HCT116 (cell line): ENCODE measurements at regions not wholly inside any gene's neighbourhood (a gene's known extent, or its start where the extent isn't known, plus 50 kb on each side); places are given as distances from the start of the nearest gene placed in this dataset.

Experiments used
- ATAC-seq: fragments of 200-7000 bp; cut with Tn5 transposase; 2 replicates; pipeline ENCODE4 v1.9.1; 2020; ENCODE audit warnings: mild to moderate bottlenecking, moderate library complexity
- BruUV-seq: library from RNA; stranded (reverse); fragments of 400-500 nt; replicated peaks from 2 replicates; lab custom pipeline; 2021; lab: Mats Ljungman, UMichigan
- CTCF ChIA-PET: fragments of 300-600 bp; sonication (Branson Sonifier 250); formaldehyde crosslinking; loops from one replicate; lab custom pipeline; 2021; ENCODE audit warnings: antibody characterized with exemption; lab: Charles Lee
- POLR2A ChIA-PET: fragments of 300-600, 350-600 bp; sonication (Branson Sonifier 250); formaldehyde crosslinking; loops from one replicate; lab custom pipeline; 2021; ENCODE audit warnings: antibody characterized with exemption; lab: Charles Lee
- RAD21 ChIA-PET, 2 experiments: fragments of 300-600 bp; sonication (Branson Sonifier 250); formaldehyde crosslinking; loops; one replicate each; lab custom pipeline; 2023; ENCODE audit warnings: low total read pairs in 2 of 2; ENCODE audit not compliant: uncharacterized antibody in 2 of 2, unreplicated experiment in 2 of 2, low non-redundant PET in 1 of 2; lab: Charles Lee
- DNase-seq: peaks from one replicate; pipeline ENCODE4 v3.0.0-alpha.2; 2010; ENCODE audit warnings: low read depth, low spot score
- H2AFZ ChIP-seq: fragments of 200-600 bp; shearing (Covaris generic), sonication (generic); 2 replicates; pipeline ENCODE4 v1.6.1; 2017; ENCODE audit warnings: low read depth, mixed run types, mixed read lengths, antibody characterized with exemption, low read length; ENCODE audit not compliant: poor library complexity, severe bottlenecking
- H3K27ac ChIP-seq: 2 replicates; pipeline ENCODE4 v1.5.1; 2012; ENCODE audit warnings: low read depth, low read length
- H3K27me3 ChIP-seq: fragments of 200-600 bp; sonication (generic); 2 replicates; pipeline ENCODE4 v1.6.1; 2016; ENCODE audit warnings: mixed run types, low read length, mixed read lengths; ENCODE audit not compliant: insufficient read depth
- H3K36me3 ChIP-seq, 2 experiments: fragments of 200-500 bp in 1 of 2; fragments of 200-600 bp in 1 of 2; sonication (Bioruptor generic) in 1 of 2; sonication (generic) in 1 of 2; 2 replicates each; pipeline versions ENCODE4 v1.5.1 to v1.6.1; 2014 to 2016; ENCODE audit warnings: low read length in 2 of 2, inconsistent platforms in 1 of 2, mixed read lengths in 1 of 2, mixed run types in 1 of 2; ENCODE audit not compliant: insufficient read depth in 2 of 2, control insufficient read depth in 1 of 2
- H3K4me1 ChIP-seq, 2 experiments: fragments of 200-600 bp in 1 of 2; sonication (generic) in 1 of 2; 2 replicates each; pipeline versions ENCODE4 v1.5.1 to v1.6.1; 2012 to 2017; ENCODE audit warnings: low read length in 2 of 2, inconsistent platforms in 1 of 2, mild to moderate bottlenecking in 1 of 2, mixed read lengths in 1 of 2, mixed run types in 1 of 2, moderate library complexity in 1 of 2; ENCODE audit not compliant: insufficient read depth in 2 of 2, control insufficient read depth in 1 of 2
- H3K4me2 ChIP-seq: fragments of 200-600 bp; sonication (generic); 2 replicates; pipeline ENCODE4 v1.6.1; 2017; ENCODE audit warnings: mixed run types, low read length, mixed read lengths
- H3K4me3 ChIP-seq, 2 experiments: fragments of 200-600 bp in 1 of 2; sonication (generic) in 1 of 2; replicated peaks in 1 of 2; 2 replicates each; pipeline ENCODE4 v1.5.1; 2011 to 2016; ENCODE audit warnings: low read length in 2 of 2, control low read depth in 1 of 2, low read depth in 1 of 2, mild to moderate bottlenecking in 1 of 2, mixed read lengths in 1 of 2, mixed run types in 1 of 2
- H3K79me2 ChIP-seq: fragments of 200-600 bp; sonication (generic); 2 replicates; pipeline ENCODE4 v1.6.1; 2017; ENCODE audit warnings: mild to moderate bottlenecking, mixed run types, low read length, moderate library complexity, mixed read lengths; ENCODE audit not compliant: insufficient read depth
- H3K9ac ChIP-seq: fragments of 200-600 bp; sonication (generic); 2 replicates; pipeline ENCODE4 v1.6.1; 2016; ENCODE audit warnings: low read length, mixed read lengths
- H3K9me2 ChIP-seq: fragments of 200-600 bp; sonication (generic), shearing (Covaris generic); 2 replicates; pipeline ENCODE4 v1.6.1; 2017; ENCODE audit warnings: mixed run types, mild to moderate bottlenecking, moderate library complexity; ENCODE audit not compliant: insufficient read depth
- H3K9me3 ChIP-seq, 2 experiments: fragments of 200-500 bp in 1 of 2; fragments of 200-600 bp in 1 of 2; sonication (Bioruptor generic) in 1 of 2; sonication (generic) in 1 of 2; 2 replicates each; pipeline ENCODE4 v1.6.1; 2014 to 2017; ENCODE audit warnings: low read length in 2 of 2, mixed read lengths in 2 of 2, inconsistent platforms in 1 of 2, low read depth in 1 of 2, mild to moderate bottlenecking in 1 of 2, mixed run types in 1 of 2, moderate library complexity in 1 of 2; ENCODE audit not compliant: control insufficient read depth in 1 of 2, insufficient read depth in 1 of 2
- H4K20me1 ChIP-seq: fragments of 200-600 bp; sonication (generic), shearing (Covaris generic); 2 replicates; pipeline ENCODE4 v1.6.1; 2017; ENCODE audit warnings: mixed run types, mild to moderate bottlenecking, moderate library complexity; ENCODE audit not compliant: insufficient read depth
- ATF3 ChIP-seq: IDR thresholded peaks from 2 replicates; pipeline ENCODE4 v1.6.1; 2012
- CBX3 ChIP-seq: IDR thresholded peaks from 2 replicates; pipeline ENCODE4 v1.6.1; 2012; ENCODE audit warnings: low read depth
- CEBPB ChIP-seq: IDR thresholded peaks from 2 replicates; pipeline ENCODE4 v1.6.1; 2012; ENCODE audit warnings: low read depth
- ELF1 ChIP-seq: IDR thresholded peaks from 2 replicates; pipeline ENCODE4 v1.6.1; 2012; ENCODE audit warnings: low read depth, borderline replicate concordance
- EZH2 ChIP-seq: fragments of 200-600 bp; sonication (generic); IDR thresholded peaks from 2 replicates; pipeline ENCODE4 v1.6.1; 2017; ENCODE audit warnings: antibody characterized with exemption, mixed run types
- EZH2phosphoT487 ChIP-seq: fragments of 200-600 bp; IDR thresholded peaks from 2 replicates; pipeline ENCODE4 v1.6.1; 2018; ENCODE audit warnings: antibody characterized with exemption, borderline replicate concordance
- FOSL1 ChIP-seq: IDR thresholded peaks from 2 replicates; pipeline ENCODE4 v1.6.1; 2012; ENCODE audit warnings: low read depth
- JUND ChIP-seq: IDR thresholded peaks from 2 replicates; pipeline ENCODE4 v1.6.1; 2012
- MAX ChIP-seq: IDR thresholded peaks from 2 replicates; pipeline ENCODE4 v1.6.1; 2012
- POLR2A ChIP-seq: IDR thresholded peaks from 2 replicates; pipeline ENCODE4 v1.7.0; 2011; ENCODE audit warnings: borderline replicate concordance; ENCODE audit not compliant: insufficient read depth, insufficient read length; ENCODE audit errors: extremely low read depth
- POLR2AphosphoS5 ChIP-seq: IDR thresholded peaks from 2 replicates; pipeline ENCODE4 v1.6.1; 2011; ENCODE audit warnings: mild to moderate bottlenecking, low read depth, low read length, moderate library complexity
- RAD21 ChIP-seq: IDR thresholded peaks from 2 replicates; pipeline ENCODE4 v1.6.1; 2012; ENCODE audit warnings: low read depth, mild to moderate bottlenecking
- REST ChIP-seq: IDR thresholded peaks from 2 replicates; pipeline ENCODE4 v1.6.1; 2012; ENCODE audit warnings: low read depth
- SP1 ChIP-seq: IDR thresholded peaks from 2 replicates; pipeline ENCODE4 v1.6.1; 2012; ENCODE audit warnings: low read depth
- SRF ChIP-seq: IDR thresholded peaks from 2 replicates; pipeline ENCODE4 v1.6.1; 2012; ENCODE audit warnings: low read depth
- TCF7L2 ChIP-seq: IDR thresholded peaks from 2 replicates; pipeline ENCODE4 v1.7.0; 2011; ENCODE audit warnings: borderline replicate concordance, inconsistent platforms; ENCODE audit not compliant: insufficient read depth, insufficient read length; ENCODE audit errors: extremely low read depth
- YY1 ChIP-seq: IDR thresholded peaks from 2 replicates; pipeline ENCODE4 v1.6.1; 2011; ENCODE audit warnings: low read length, low read depth, moderate library complexity, mild to moderate bottlenecking; ENCODE audit not compliant: insufficient replicate concordance; ENCODE audit errors: extremely low read depth
- ZBTB33 ChIP-seq: IDR thresholded peaks from 2 replicates; pipeline ENCODE4 v1.6.1; 2011; ENCODE audit warnings: mild to moderate bottlenecking, low read length, moderate library complexity; ENCODE audit not compliant: insufficient replicate concordance; ENCODE audit errors: extremely low read depth
- ZFX ChIP-seq: fragments of 450-650 bp; IDR thresholded peaks from 2 replicates; pipeline ENCODE4 v1.6.1; 2017
- intact Hi-C: fragments of 100-400 bp; cut with micrococcal nuclease; formaldehyde crosslinking; loops from 2 replicates; pipeline ENCODE4 v1.10.0; 2022

- no peak for TF ChIP-seq POLR2AphosphoS5
Observed at GRCh38 chr4:36675436-36675835, 394.0 kb downstream of the DTHD1 start (continued).

- intact Hi-C loops = no loop called here
- Histone ChIP-seq H3K9ac (no peak overlapping the region), H3K4me1 (no peaks in the 10 kb centered on the region), H3K9me3 (0 out of 4 replicates have a peak, but pooled peaks cover 0 to 3% of the 10 kb centered on the region in 2 experiments), H3K4me3 (no peak overlapping the region), H2AFZ (no peak overlapping the region), H3K79me2 (no peaks in the 10 kb centered on the region), H3K4me2 (no peak overlapping the region), H3K36me3 (no peaks in the 10 kb centered on the region), H3K27me3 (0 out of 2 replicates have a peak, but pooled peaks cover 2% of the 10 kb centered on the region), H3K9me2 (no peaks in the 10 kb centered on the region), H3K27ac (no peak overlapping the region), H4K20me1 (no peaks in the 10 kb centered on the region)
- DNase-seq (no peak), ATAC-seq (no peak)
- RAD21 ChIA-PET = no interaction called here
- TF ChIP-seq EZH2 = no peak
- no peak for TF ChIP-seq ELF1
- TF ChIP-seq FOSL1 = no peak
- TF ChIP-seq SRF = no peak
- no peak for TF ChIP-seq RAD21
- no peak for TF ChIP-seq EZH2phosphoT487
- TF ChIP-seq MAX = no peak
- TF ChIP-seq POLR2A = no peak
- TF ChIP-seq TCF7L2 = no peak
- TF ChIP-seq POLR2AphosphoS5 = no peak
- no peak for TF ChIP-seq ATF3
- no peak for TF ChIP-seq SP1
- TF ChIP-seq CBX3 = no peak
- TF ChIP-seq ZFX = no peak
- TF ChIP-seq JUND = no peak
- no peak for TF ChIP-seq REST
- TF ChIP-seq YY1 = no peak
- no peak for TF ChIP-seq ZBTB33
- no peak for TF ChIP-seq CEBPB
- POLR2A ChIA-PET = no interaction called here
- CTCF ChIA-PET = no interaction called here
- no TSS peak for BruUV-seq
Observed at GRCh38 chr4:36676139-36677050, 395.0 kb downstream of the DTHD1 start.
